Activated T-cell treated with anti-CD3 and anti-CD28 coated beads, Interleukin-2, amount 50 U/mL, for 48 hours (primary cell): ENCODE measurements at regions not wholly inside any gene's neighbourhood (a gene's known extent, or its start where the extent isn't known, plus 50 kb on each side); places are given as distances from the start of the nearest gene placed in this dataset.

Source experiments
- DNase-seq, 2 experiments: peaks; one replicate each; pipeline ENCODE4 v3.0.0-alpha.2; 2020

DNA sequence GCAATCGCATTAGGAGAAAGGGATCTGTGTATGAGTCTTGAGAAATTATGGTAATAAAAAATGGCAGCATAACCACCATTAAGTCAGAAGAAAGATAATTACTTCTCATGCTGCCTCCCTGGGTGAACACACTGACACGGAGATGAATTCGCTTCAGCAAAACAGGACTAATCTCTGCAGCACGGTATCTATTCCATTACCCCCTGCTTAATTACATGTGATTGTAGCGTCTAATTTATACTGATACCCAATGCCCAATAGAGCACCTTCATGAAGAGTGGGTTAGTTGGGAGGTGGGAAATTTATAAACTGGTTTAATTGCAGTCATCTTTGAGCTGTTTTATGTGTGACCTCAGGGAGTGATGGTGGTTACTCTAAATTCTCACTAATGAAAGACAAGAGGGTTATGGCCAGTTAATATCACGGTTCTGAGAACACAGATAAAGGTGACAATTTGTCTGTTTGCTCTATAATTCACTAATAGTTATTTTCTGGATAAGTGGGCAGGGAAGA is 476.2 kb upstream of the SULF2 start:
- DNase-seq, result no peak

DNA sequence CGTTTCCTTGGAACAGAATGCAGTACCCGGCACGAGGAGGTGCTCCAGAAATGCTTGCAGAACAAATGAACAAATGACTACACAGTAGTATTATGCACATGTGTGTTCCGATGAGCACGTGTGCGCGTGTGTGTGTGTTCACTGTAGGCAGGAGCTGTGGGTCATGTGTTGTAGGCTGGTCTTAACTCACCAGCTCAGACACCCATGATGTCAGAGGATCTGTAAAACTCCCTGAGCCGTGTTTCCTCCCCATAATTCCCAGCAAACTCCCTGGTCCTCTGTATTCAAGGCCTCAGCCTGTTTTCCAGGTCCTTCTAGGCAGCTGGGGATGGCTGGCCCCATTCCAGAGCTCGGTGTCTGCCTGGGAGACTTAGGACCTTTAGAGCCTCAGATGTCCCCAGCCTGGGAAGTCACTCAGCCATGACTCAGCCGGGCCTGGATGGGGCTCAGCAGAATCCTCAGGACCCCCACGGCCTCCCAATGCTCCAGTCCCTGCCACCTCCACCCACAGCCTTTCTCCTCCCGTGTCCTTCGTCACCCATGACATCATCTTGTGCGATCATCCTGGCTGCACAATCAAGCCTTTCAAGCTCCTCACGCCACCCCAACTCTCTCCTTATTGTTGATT is 475.0 kb upstream of the SULF2 start:
- DNase-seq, result no peak

- no peak for DNase-seq
These were observed 474.2 kb upstream of the SULF2 start for GRCh38 chr20:48259456-48259855.

GRCh38 chr20:48257833-48258232 is 472.6 kb upstream of the SULF2 start:
- DNase-seq, result no peak

DNA sequence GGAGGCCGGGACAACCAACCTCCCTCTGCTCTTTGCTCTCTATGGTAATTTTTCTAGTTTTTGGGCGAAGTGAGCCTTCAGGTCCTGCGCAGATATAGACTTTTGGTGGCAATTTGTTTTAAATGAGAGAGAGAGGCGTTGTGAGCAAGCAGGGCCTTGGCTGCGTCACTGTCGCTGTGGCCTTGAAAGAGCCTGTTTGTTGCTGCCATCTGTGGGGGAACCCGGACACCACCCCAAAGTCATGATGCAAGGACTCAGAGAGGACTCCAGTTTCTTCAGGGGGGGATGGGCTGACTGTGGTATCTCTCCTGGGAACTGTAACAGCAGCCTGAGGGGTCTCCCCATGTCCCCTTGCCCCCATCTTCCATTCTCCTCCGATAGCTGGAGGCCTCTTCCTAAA is 462.7 kb upstream of the SULF2 start:
- no peak for DNase-seq

DNA sequence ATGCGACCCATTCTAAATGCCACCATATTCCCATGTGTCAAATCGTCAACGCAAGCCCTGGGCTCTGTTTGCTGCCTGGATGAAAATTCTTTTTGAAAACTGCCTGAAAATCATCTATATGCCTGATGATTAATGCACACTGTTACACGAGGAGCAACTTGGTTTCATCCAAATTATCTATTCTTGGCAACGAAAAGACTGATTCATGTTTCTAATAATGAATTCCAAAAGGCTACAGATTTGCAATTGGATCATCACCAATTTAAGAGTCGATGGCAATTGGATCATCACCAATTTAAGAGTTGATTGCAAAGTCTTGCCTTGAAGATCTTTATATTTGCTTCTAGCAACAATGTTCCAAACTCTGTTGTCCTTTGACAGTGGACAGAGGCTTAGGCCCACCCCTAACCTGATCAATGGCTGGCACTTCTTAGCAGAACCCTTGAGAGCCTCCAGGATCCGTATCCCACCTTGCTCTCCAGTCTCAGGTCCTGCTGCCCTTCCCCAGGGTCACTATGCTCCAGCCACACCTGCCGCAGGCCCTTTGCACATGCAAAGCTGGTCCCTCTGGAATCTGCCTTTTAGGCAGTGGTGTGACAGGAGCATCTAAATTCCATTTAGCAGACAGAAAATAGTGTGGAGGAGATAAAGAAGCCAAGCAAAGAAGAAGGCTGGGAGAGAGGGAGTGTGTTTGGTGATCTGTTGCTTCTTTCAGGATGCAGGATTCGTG is 460.9 kb upstream of the SULF2 start:
- DNase-seq, result no peak

- DNase-seq, result no peak
These were observed 457.3 kb upstream of the SULF2 start for GRCh38 chr20:48242623-48243022.

DNA sequence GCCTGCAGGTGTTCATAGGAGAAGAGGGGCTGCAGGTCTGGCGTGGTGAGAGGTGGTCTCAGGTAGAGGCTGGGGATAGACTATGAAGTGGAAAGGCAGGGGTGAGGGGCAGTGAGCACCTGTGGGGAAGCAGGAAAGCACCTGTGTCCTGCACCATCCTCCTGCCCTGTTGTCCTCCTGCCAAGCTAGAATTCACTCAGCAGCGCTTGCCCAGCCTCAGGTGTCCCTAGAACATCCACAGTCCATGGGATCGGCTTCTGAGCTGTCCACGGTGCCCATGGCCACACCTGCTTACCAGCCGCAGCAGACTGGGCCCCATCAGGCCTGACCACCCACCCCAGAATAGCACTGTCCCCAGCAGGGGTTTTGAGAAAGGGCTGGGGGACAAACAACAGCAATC is 456.2 kb upstream of the SULF2 start:
- DNase-seq, result no peak

GRCh38 chr20:48238781-48239180 is 453.5 kb upstream of the SULF2 start:
- no peak for DNase-seq

DNA sequence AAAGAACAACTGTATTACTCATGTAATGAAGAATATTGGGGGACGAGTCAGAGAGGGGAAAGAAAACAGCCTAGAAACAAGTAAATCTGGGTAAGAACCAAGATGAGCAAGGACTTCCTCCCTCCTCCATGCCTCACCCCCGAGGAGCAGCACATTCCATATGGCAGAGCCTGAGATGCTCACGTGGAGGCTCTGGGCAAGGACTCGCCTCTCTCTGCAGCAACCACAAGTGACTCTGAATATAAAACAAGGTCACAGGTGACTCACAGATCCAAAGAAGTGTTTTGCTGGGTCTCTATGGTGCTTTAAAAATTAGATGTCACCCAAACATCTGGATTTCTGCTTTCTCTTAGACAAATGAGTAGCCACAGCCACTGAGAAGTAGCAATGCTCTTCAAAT is 453.0 kb upstream of the SULF2 start:
- DNase-seq, result no peak

- DNase-seq, result no peak
These were observed 451.0 kb upstream of the SULF2 start for GRCh38 chr20:48236000-48236970.

- DNase-seq, result no peak
These were observed 449.7 kb upstream of the SULF2 start for GRCh38 chr20:48234951-48235350.

GRCh38 chr20:48231253-48231930 is 446.1 kb upstream of the SULF2 start:
- no peak for DNase-seq

- no peak for DNase-seq
These were observed 444.9 kb upstream of the SULF2 start for GRCh38 chr20:48230216-48230615.

DNA sequence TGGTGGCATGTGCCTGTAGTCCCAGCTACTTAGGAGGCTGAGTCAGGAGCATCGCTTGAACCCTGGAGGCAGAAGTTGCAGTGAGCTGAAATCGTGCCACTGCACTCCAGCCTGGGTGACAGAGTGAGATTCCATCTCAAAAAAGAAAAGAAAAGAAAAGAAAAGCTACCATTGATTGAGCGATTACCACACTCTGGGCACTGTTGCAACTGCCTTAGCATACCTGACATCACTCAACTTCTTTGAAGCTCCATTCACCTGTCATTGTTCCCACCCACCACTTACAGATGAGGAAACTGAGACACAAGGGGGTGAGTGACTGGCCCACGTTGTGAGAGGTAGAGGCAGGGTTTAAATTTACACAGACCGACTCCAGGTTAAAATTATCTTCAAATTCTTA is 442.1 kb upstream of the SULF2 start:
- DNase-seq, result no peak

DNA sequence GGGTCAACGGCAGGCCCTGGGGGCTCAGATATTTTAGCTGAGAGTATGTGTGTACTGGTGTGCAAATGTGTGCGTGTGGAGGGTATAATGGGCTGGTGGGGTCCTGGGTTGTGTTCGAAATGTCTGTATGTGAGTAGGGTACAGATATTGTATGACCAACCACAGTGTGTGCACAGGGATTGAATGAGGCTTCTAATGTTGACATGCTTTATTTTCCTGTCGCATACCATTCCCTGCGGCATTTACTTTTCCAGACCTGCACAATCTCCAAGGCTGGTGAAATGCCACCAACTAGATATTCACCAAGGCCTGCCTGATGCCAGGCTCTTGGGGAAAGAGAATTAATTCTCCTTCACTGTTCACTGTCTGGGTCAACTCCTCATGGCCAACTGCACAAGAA is 441.4 kb upstream of the SULF2 start:
- no peak for DNase-seq

DNA sequence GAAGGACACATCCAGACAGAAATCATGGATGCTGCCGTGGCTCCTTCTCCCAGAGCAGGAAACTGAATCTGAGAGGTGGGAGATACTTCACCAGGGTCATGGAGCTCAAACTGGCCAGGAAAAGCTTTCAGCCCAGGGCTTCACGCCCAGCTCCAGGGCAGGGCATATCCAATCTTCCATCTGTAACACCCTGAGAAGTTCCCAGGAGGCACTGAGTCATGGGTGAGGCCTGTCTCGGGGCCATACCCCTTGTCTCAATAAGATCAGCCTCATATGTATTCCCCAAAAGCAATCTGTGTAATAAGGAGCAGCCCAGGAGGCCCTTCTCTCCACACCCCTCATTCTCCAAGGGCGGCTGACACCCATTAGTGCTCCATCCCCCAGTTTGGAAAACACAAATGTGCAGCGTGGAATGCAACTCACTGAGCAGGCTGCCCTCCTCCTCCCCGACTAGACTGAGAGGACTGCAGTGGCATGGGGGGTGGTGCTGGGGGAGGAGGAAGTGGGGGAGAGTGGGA is 439.3 kb upstream of the SULF2 start:
- no peak for DNase-seq

DNA sequence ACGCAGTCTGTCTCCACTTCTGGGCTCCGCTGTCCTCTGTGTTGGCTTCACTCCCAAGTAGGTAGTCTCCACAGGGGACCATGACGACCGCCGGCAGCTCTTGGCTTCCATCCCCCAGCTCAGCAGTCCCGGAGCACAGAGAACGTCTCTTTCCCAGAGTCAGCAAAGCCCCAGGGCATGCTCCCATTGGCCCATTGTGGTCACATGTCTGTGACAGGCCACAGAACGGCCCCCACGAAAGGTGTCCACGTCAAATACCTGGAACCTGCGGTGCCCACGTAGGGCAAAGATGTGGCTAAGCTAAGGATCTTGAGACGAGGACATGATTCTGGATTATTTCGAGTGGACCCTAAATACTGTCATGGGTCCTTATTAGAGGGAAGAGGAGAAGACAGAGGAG is 438.4 kb upstream of the SULF2 start:
- no peak for DNase-seq

- DNase-seq, result no peak
These were observed 437.4 kb upstream of the SULF2 start for GRCh38 chr20:48222595-48223180.

- DNase-seq, result no peak
These were observed 434.9 kb upstream of the SULF2 start for GRCh38 chr20:48220033-48220633.

- no peak for DNase-seq
These were observed 434.0 kb upstream of the SULF2 start for GRCh38 chr20:48219306-48219705.

GRCh38 chr20:48217190-48217589 is 431.9 kb upstream of the SULF2 start:
- DNase-seq, result no peak
